K562 (cell line): ENCODE measurements at regions not wholly inside any gene's neighbourhood (a gene's known extent, or its start where the extent isn't known, plus 50 kb on each side); places are given as distances from the start of the nearest gene placed in this dataset.

ENCODE experiments used
- ASH1L ChIP-seq: fragments of 450-650 bp; IDR thresholded peaks from 2 replicates; pipeline ENCODE4 v1.6.1; 2018; ENCODE audit warnings: borderline replicate concordance, mild to moderate bottlenecking, low read depth; ENCODE audit not compliant: partially characterized antibody
- CTCF ChIP-seq, 3 experiments: IDR thresholded peaks in 2 of 3; conservative IDR thresholded peaks in 1 of 3; 2 replicates each; pipeline ENCODE4 v1.5.1; 2011 to 2012; ENCODE audit warnings: low read length in 3 of 3, mild to moderate bottlenecking in 3 of 3, control low read depth in 2 of 3, improper control_type of control experiment in 1 of 3, inconsistent platforms in 1 of 3, low read depth in 1 of 3, mixed read lengths in 1 of 3, moderate library complexity in 1 of 3; ENCODE audit not compliant: insufficient read depth in 2 of 3
- ETV1 ChIP-seq: fragments of 450-650 bp; conservative IDR thresholded peaks from 2 replicates; pipeline ENCODE4 v1.6.1; 2016; ENCODE audit warnings: missing genetic modification characterization, control low read depth, low read depth, missing compliant biosample characterization
- GATA2 ChIP-seq: sonication (generic); formaldehyde crosslinking; IDR thresholded peaks from 2 replicates; pipeline ENCODE4 v1.4.0; 2020; ENCODE audit warnings: mild to moderate bottlenecking, missing genetic modification reagents
- GATAD2A ChIP-seq: fragments of 450-650 bp; IDR thresholded peaks from 2 replicates; pipeline ENCODE4 v1.6.1; 2017
- LEF1 ChIP-seq: fragments of 450-650 bp; IDR thresholded peaks from 2 replicates; pipeline ENCODE4 v1.6.1; 2016; ENCODE audit warnings: mild to moderate bottlenecking
- MYC ChIP-seq, 2 experiments: fragments of 250-450 bp in 1 of 2; sonication (Bioruptor Pico) in 1 of 2; IDR thresholded peaks; 2 replicates each; pipeline versions ENCODE4 v1.5.1 to v1.6.1; 2012 to 2021; ENCODE audit warnings: low read depth in 2 of 2, borderline replicate concordance in 1 of 2, improper control_type of control experiment in 1 of 2, low read length in 1 of 2, mild to moderate bottlenecking in 1 of 2, moderate library complexity in 1 of 2
- POLR2G ChIP-seq: fragments of 200-400 bp; formaldehyde crosslinking; IDR thresholded peaks from 2 replicates; pipeline ENCODE4 v1.6.1; 2017; ENCODE audit warnings: low read depth, mild to moderate bottlenecking, antibody characterized with exemption, low read length, moderate library complexity
- SRSF9 ChIP-seq: fragments of 200-400 bp; formaldehyde crosslinking; IDR thresholded peaks from 2 replicates; pipeline ENCODE4 v1.6.1; 2017; ENCODE audit warnings: low read depth, low read length, borderline replicate concordance
- TEAD2 ChIP-seq: fragments of 450-650 bp; IDR thresholded peaks from 2 replicates; pipeline ENCODE4 v1.6.1; 2016; ENCODE audit warnings: missing genetic modification characterization, control low read depth, missing compliant biosample characterization
- VEZF1 ChIP-seq: fragments of 200-800 bp; sonication (Bioruptor generic); IDR thresholded peaks from 2 replicates; pipeline ENCODE4 v1.6.1; 2017; ENCODE audit warnings: missing genetic modification characterization, missing compliant biosample characterization
- ZKSCAN3 ChIP-seq: fragments of 250-450 bp; sonication (Bioruptor Pico); IDR thresholded peaks from 2 replicates; pipeline ENCODE4 v1.4.0; 2020
- ZNF57 ChIP-seq: fragments of 450-650 bp; formaldehyde crosslinking; IDR thresholded peaks from 2 replicates; pipeline ENCODE4 v1.4.0; 2020; ENCODE audit warnings: mild to moderate bottlenecking, moderate library complexity
- TF ChIP-seq, protein P1 (sequence below): sonication (generic); formaldehyde crosslinking; IDR thresholded peaks from 2 replicates; pipeline ENCODE4 v1.5.0; 2020; ENCODE audit warnings: missing genetic modification reagents
- TF ChIP-seq, protein P2 (sequence below): fragments of 250-450 bp; sonication (Bioruptor Pico); IDR thresholded peaks from 2 replicates; pipeline ENCODE4 v1.4.0; 2020; ENCODE audit warnings: mild to moderate bottlenecking, moderate library complexity

GRCh38 chr2:111698743-111699554, 185.0 kb downstream of the ANAPC1 start (continued):
- TF ChIP-seq, protein P1, sequence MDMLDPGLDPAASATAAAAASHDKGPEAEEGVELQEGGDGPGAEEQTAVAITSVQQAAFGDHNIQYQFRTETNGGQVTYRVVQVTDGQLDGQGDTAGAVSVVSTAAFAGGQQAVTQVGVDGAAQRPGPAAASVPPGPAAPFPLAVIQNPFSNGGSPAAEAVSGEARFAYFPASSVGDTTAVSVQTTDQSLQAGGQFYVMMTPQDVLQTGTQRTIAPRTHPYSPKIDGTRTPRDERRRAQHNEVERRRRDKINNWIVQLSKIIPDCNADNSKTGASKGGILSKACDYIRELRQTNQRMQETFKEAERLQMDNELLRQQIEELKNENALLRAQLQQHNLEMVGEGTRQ (CRISPR knock-in tag): no peak
- TF ChIP-seq SRSF9 (no peak), ZKSCAN3 (no peak), POLR2G (0 out of 2 replicates have a peak, but pooled peaks have one; percentile 27), MYC (IDR thresholded peaks at IDR 0.05; ENCODE audit: low read depth, low read length) (peak; percentile 97), MYC (CRISPR knock-in tag; IDR thresholded peaks at IDR 0.05; ENCODE audit: borderline replicate concordance, low read depth) (no peak), ETV1 (tag) (peak; percentile 96), GATA2 (CRISPR knock-in tag) (no peak), TEAD2 (tag) (no peak), VEZF1 (peak; percentile 74), LEF1 (peak; percentile 84), CTCF (IDR thresholded peaks at IDR 0.05 in 2 of 3, conservative IDR thresholded peaks at IDR 0.05 in 1 of 3; ENCODE audit: insufficient read depth in 2 of 3, low read depth in 1 of 3, low read length in 3 of 3) (peak; percentile 65 to 80 (median 78)), GATAD2A (peak; percentile 24; the same call in 1 of the 2 replicates), ASH1L (no peak), ZNF57 (CRISPR knock-in tag) (no peak)
- TF ChIP-seq, protein P2, sequence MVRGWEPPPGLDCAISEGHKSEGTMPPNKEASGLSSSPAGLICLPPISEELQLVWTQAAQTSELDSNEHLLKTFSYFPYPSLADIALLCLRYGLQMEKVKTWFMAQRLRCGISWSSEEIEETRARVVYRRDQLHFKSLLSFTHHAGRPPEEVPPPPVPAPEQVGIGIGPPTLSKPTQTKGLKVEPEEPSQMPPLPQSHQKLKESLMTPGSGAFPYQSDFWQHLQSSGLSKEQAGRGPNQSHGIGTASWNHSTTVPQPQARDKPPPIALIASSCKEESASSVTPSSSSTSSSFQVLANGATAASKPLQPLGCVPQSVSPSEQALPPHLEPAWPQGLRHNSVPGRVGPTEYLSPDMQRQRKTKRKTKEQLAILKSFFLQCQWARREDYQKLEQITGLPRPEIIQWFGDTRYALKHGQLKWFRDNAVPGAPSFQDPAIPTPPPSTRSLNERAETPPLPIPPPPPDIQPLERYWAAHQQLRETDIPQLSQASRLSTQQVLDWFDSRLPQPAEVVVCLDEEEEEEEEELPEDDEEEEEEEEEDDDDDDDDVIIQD (CRISPR knock-in tag): no peak
